GM12875 (cell line): ENCODE measurements at regions not wholly inside any gene's neighbourhood (a gene's known extent, or its start where the extent isn't known, plus 50 kb on each side); places are given as distances from the start of the nearest gene placed in this dataset.

Experiments used
- H3K4me3 ChIP-seq: one replicate; pipeline ENCODE4 v1.5.1; 2011; ENCODE audit warnings: low read depth, low read length, control low read depth
- CTCF ChIP-seq: IDR thresholded peaks from 2 replicates; pipeline ENCODE4 v1.5.1; 2011; ENCODE audit warnings: low read depth, mild to moderate bottlenecking, control low read depth, inconsistent platforms, low read length, moderate library complexity, borderline replicate concordance; ENCODE audit not compliant: insufficient read depth

GRCh38 chr18:45167631-45168280 lies 447.5 kb upstream of the SLC14A2 start:
- no peak overlapping the region for H3K4me3 ChIP-seq
- no peak for TF ChIP-seq CTCF

- H3K4me3 ChIP-seq = no peak overlapping the region
- no peak for TF ChIP-seq CTCF
Observed at GRCh38 chr18:45168866-45169600, 446.2 kb upstream of the SLC14A2 start.

GRCh38 chr18:45169610-45170009 lies 445.7 kb upstream of the SLC14A2 start:
- no peak overlapping the region for H3K4me3 ChIP-seq
- no peak for TF ChIP-seq CTCF

- no peak for TF ChIP-seq CTCF
- H3K4me3 ChIP-seq = no peak overlapping the region
Observed at GRCh38 chr18:45171679-45172191, 443.5 kb upstream of the SLC14A2 start.

GRCh38 chr18:45173327-45173726 lies 441.9 kb upstream of the SLC14A2 start:
- H3K4me3 ChIP-seq = no peak overlapping the region

GRCh38 chr18:45173799-45174519 lies 441.3 kb upstream of the SLC14A2 start:
- no peak overlapping the region for H3K4me3 ChIP-seq
- TF ChIP-seq CTCF = no peak

More at GRCh38 chr18:45173327-45173726, 441.9 kb upstream of the SLC14A2 start:
- no peak for TF ChIP-seq CTCF

GRCh38 chr18:45174629-45175136 lies 440.6 kb upstream of the SLC14A2 start:
- no peak for TF ChIP-seq CTCF
- H3K4me3 ChIP-seq = no peak overlapping the region
